Heart left ventricle (tissue), 16 donors: ENCODE measurements at regions not wholly inside any gene's neighbourhood (a gene's known extent, or its start where the extent isn't known, plus 50 kb on each side); places are given as distances from the start of the nearest gene placed in this dataset.

ENCODE experiments used
- ATAC-seq, 4 donors: fragments of 200-7000 bp; cut with Tn5 transposase; one replicate each; pipeline ENCODE4 v1.9.1; 2020 to 2022; ENCODE audit warnings: moderate library complexity in 4 of 4, mild to moderate bottlenecking in 3 of 4, moderate number of reproducible peaks in 1 of 4
- DNase-seq, 5 donors: peaks; one replicate each; pipeline ENCODE4 v3.0.0-alpha.2; 2020
- H3K27ac ChIP-seq, 12 donors: fragments of 200-600 bp; sonication (generic) in 4 of 12; one replicate each; pipeline versions ENCODE4 v1.5.0 to v1.8.0; 2016 to 2022; ENCODE audit warnings: mild to moderate bottlenecking in 2 of 12
- H3K27me3 ChIP-seq, 9 donors: fragments of 200-600 bp; sonication (generic) in 2 of 9; one replicate each; pipeline versions ENCODE4 v1.5.1 to v1.8.0; 2016 to 2022; ENCODE audit warnings: mild to moderate bottlenecking in 3 of 9
- H3K36me3 ChIP-seq, 9 donors: fragments of 200-600 bp; sonication (generic) in 2 of 9; one replicate each; pipeline versions ENCODE4 v1.5.0 to v1.8.0; 2018 to 2022; ENCODE audit warnings: mild to moderate bottlenecking in 2 of 9
- H3K4me1 ChIP-seq, 12 donors: fragments of 200-600 bp; sonication (generic) in 4 of 12; one replicate each; pipeline versions ENCODE4 v1.5.0 to v1.8.0; 2016 to 2022; ENCODE audit warnings: mild to moderate bottlenecking in 3 of 12
- H3K4me3 ChIP-seq, 12 donors: fragments of 200-600 bp; sonication (generic) in 4 of 12; one replicate each; pipeline versions ENCODE4 v1.5.0 to v1.8.0; 2017 to 2022; ENCODE audit warnings: mild to moderate bottlenecking in 9 of 12, moderate library complexity in 4 of 12
- H3K9me3 ChIP-seq, 12 donors: fragments of 200-600 bp; sonication (generic) in 4 of 12; one replicate each; pipeline versions ENCODE4 v1.5.0 to v1.8.0; 2016 to 2022; ENCODE audit warnings: mild to moderate bottlenecking in 1 of 12
- POLR2A ChIP-seq, 2 donors: fragments of 450-650 bp; IDR thresholded peaks; one replicate each; pipeline ENCODE4 v1.6.1; 2017; ENCODE audit warnings: antibody characterized with exemption in 2 of 2, mild to moderate bottlenecking in 2 of 2, moderate library complexity in 2 of 2
- WGBS, 4 donors: extraction: QIAGEN DNeasy Blood & Tissue Kit in 2 of 4; methylation state at CpG; one replicate each; pipeline versions ENCODE4 v1.1.5 to v1.1.7; 2013 to 2018; 5-methylcytosine and 5-hydroxymethylcytosine counted together
- intact Hi-C, 10 donors: fragments of 100-400 bp; cut with DNase I; formaldehyde crosslinking; loops; one replicate each; pipeline versions ENCODE4 v1.11.1 to v1.14.2; 2022
- TF ChIP-seq, protein P1 (sequence below), 12 donors: fragments of 200-600 bp; sonication (generic) in 4 of 12; IDR thresholded peaks; one replicate each; pipeline versions ENCODE4 v1.5.0 to v1.8.0; 2018 to 2022; ENCODE audit warnings: antibody characterized with exemption in 12 of 12, mild to moderate bottlenecking in 5 of 12
- donor health status: ischemic (EF 13 %, LVEDD 7.1; RV severe dilation, severe dysfunction).
- donor health status: healthy with polysubstance abuse.
- donor health status: DM: no; HTN: yes; CAD: no.
- donor health status: DM: no; HTN: no; CAD: no.
- donor health status: ischemic (EF 25% LVEDD 6.9; RV normal size, moderate dysfunction).
- donor health status: ischemic (EF 25% LVEDD 5.7; RV mildly dilated, moderate dysfunction).
- donor health status: healthy.
- donor health status: DM: yes; HTN: yes; CAD: no.
- donor health status: ischemic (EF 35%, LVEDD 5.7; RV mildly dilated, moderate dysfunction).
- donor health status: nonischemic (EF 11% LVEDD 7.7; RV severe dilation, severe dysfunction).
- donor health status: DM: yes; HTN: yes; CAD: no.
- donor health status: PGD.
- donor health status: ischemic (EF 29% LVEDD 5.4; RV normal size, mild dysfunction).
- donor health status: nonischemic (EF 23%, LVEDD 6.1; RV moderate dilation, normal function).

DNA sequence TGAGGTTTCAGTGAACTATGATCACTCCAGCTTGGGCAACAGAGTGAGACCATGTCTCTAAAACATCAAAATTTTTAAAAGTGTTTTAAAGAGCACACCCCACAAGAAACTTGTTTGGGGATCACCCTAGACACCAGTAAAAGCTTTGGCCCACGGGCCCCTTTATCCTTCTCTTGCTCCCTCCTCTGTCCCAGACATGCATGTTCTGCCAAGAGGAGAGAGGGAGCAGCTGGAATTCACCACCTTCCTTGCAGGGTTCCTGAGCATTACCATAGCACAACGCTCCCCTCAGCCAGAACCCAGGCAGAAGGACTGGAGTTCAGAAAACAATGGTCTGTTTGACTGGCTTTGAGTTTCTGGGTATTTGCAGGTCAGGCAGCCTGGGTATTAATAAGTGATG, 214.3 kb upstream of the CDH5 start:
- DNase-seq (no peak), ATAC-seq (no peak)
- intact Hi-C loops = no loop called here
- no peaks in the 10 kb centered on the region for H3K27me3 ChIP-seq
- 82 to 94% (median 90%) methylated on average over 2 of the region's 2 CpGs for WGBS, 4 donors
- no peaks in the 10 kb centered on the region for H3K9me3 ChIP-seq
- no peak overlapping the region for H3K4me3 ChIP-seq
- H3K27ac ChIP-seq = no peak overlapping the region
- H3K4me1 ChIP-seq = peaks cover 0 to 22% (median 5%) of the 10 kb centered on the region in 12 donors
- no peaks in the 10 kb centered on the region for H3K36me3 ChIP-seq
- no peak for TF ChIP-seq POLR2A (IDR thresholded peaks at IDR 0.05)
- TF ChIP-seq, protein P1, sequence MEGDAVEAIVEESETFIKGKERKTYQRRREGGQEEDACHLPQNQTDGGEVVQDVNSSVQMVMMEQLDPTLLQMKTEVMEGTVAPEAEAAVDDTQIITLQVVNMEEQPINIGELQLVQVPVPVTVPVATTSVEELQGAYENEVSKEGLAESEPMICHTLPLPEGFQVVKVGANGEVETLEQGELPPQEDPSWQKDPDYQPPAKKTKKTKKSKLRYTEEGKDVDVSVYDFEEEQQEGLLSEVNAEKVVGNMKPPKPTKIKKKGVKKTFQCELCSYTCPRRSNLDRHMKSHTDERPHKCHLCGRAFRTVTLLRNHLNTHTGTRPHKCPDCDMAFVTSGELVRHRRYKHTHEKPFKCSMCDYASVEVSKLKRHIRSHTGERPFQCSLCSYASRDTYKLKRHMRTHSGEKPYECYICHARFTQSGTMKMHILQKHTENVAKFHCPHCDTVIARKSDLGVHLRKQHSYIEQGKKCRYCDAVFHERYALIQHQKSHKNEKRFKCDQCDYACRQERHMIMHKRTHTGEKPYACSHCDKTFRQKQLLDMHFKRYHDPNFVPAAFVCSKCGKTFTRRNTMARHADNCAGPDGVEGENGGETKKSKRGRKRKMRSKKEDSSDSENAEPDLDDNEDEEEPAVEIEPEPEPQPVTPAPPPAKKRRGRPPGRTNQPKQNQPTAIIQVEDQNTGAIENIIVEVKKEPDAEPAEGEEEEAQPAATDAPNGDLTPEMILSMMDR (IDR thresholded peaks at IDR 0.05) = no peak

DNA sequence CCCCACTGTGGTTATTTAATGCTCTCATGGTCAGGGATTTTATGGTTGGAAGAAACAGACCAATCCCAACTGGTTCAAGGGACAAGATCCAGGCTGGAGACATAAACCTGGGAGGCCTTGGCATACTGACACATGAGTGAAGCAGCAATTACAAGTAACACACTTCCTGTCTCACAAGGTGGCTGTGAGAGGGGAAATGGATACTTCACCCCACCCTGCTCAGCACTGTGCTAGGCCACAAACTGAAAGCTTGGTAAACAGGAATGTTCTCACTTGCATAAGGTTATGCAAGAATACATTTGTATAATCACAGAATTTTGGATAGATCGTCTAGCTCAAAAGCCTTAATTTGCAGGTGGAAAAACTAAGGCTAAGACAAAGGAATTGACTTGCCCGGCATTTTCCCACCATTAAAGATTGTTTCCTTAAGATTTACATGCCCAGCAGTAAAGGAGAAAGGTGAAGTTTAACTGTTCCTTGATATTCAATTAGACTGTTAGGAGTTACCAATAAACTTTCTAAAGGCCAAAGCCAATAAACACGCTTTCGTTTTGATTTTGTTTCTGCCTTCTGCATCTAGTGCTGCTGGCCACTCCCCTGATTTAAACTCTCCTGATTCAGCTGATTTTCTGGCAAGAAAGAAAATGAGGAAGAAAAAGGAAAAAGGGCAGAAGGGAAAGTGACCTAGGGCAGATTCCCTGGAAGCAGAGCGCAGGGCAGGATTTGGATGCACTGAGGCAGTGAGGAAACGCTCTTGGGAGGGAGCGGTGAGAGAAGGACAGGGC, 215.6 kb upstream of the CDH5 start:
- TF ChIP-seq, protein P1 (IDR thresholded peaks at IDR 0.05) = no peak
- no peak for TF ChIP-seq POLR2A (IDR thresholded peaks at IDR 0.05)
- H3K9me3 ChIP-seq = no peaks in the 10 kb centered on the region
- peak in 3 of 4 donors; percentile 51 to 72 (median 66) for ATAC-seq
- H3K4me1 ChIP-seq = peaks cover 0 to 22% (median 5%) of the 10 kb centered on the region in 12 donors
- peak overlapping the region in 5 of 12 donors; percentile 2 to 48 (median 4) for H3K27ac ChIP-seq
- DNase-seq = no peak
- H3K27me3 ChIP-seq = no peaks in the 10 kb centered on the region
- H3K4me3 ChIP-seq = no peak overlapping the region
- no peaks in the 10 kb centered on the region for H3K36me3 ChIP-seq
- intact Hi-C loops = no loop called here
- 76 to 85% (median 81%) methylated on average over 7 of the region's 7 CpGs for WGBS, 4 donors

DNA sequence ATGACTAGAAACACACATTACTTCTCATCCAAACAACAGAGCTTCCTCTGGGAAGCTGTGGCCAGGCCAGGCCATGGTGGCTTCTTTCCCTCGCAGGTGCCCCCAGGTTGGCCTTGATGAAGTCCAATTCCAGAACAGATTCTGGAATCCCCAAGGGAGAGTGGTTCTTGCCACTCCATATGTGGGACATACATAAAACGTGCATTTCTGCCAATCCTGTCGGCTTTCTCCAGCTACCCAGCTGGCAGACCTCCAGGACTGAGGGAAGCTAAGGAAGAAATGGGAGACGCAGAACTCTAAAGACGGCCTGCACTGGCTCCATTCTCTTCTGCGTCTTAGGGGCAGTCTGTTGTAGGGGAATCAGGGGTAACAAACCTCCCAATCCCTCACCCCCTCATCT, 219.2 kb upstream of the CDH5 start:
- H3K27me3 ChIP-seq = no peaks in the 10 kb centered on the region
- H3K4me3 ChIP-seq = no peak overlapping the region
- no peak overlapping the region for H3K27ac ChIP-seq
- TF ChIP-seq, protein P1 (IDR thresholded peaks at IDR 0.05) = no peak
- TF ChIP-seq POLR2A (IDR thresholded peaks at IDR 0.05) = no peak
- H3K36me3 ChIP-seq = no peaks in the 10 kb centered on the region
- 86 to 92% (median 89%) methylated on average over 6 of the region's 6 CpGs for WGBS, 4 donors
- H3K9me3 ChIP-seq = no peaks in the 10 kb centered on the region
- ATAC-seq (no peak), DNase-seq (no peak)
- intact Hi-C loops = no loop called here
- H3K4me1 ChIP-seq = peaks cover 0 to 17% (median 5%) of the 10 kb centered on the region in 12 donors

DNA sequence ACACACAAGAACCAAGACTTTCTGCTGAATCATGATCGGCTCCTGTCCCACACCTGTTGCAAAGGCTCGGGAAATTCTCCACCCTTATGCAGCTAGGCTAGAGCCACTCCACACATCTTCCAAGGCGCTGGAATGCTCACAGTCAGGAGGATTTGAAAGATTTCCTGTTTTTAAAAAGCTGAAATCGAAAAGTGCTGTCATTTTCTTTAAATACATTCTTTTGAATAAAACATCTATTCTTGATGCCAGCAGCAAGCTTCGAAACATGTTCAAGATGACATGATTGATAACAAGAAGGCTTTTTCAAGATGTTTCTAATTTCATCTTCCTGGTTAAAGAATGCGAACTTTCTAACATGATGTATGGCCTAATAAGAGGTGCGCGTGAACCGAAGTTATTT, 219.7 kb upstream of the CDH5 start:
- 91 to 92% (median 91%) methylated on average over 9 of the region's 9 CpGs for WGBS, 4 donors
- H3K27ac ChIP-seq = no peak overlapping the region
- H3K4me1 ChIP-seq = peaks cover 0 to 17% (median 5%) of the 10 kb centered on the region in 12 donors
- ATAC-seq = no peak
- TF ChIP-seq, protein P1 (IDR thresholded peaks at IDR 0.05) = no peak
- no peak overlapping the region for H3K4me3 ChIP-seq
- no peaks in the 10 kb centered on the region for H3K9me3 ChIP-seq
- intact Hi-C loops = no loop called here
- H3K27me3 ChIP-seq = no peaks in the 10 kb centered on the region
- H3K36me3 ChIP-seq = no peaks in the 10 kb centered on the region
- no peak for DNase-seq
